Duodenal mucosa (tissue), 2 donors: ENCODE measurements at regions not wholly inside any gene's neighbourhood (a gene's known extent, or its start where the extent isn't known, plus 50 kb on each side); places are given as distances from the start of the nearest gene placed in this dataset.

Experiments used
- H3K27ac ChIP-seq: one replicate; pipeline ENCODE4 v1.7.0; 2013; ENCODE audit warnings: low read depth, low read length
- H3K27me3 ChIP-seq, 2 donors: one replicate each; pipeline ENCODE4 v1.7.0; 2013; ENCODE audit warnings: low read length in 2 of 2, control low read depth in 1 of 2; ENCODE audit not compliant: insufficient read depth in 2 of 2, control insufficient read depth in 1 of 2
- H3K36me3 ChIP-seq, 2 donors: one replicate each; pipeline ENCODE4 v1.7.0; 2013; ENCODE audit warnings: low read length in 2 of 2, control low read depth in 1 of 2; ENCODE audit not compliant: insufficient read depth in 2 of 2, control insufficient read depth in 1 of 2
- H3K4me1 ChIP-seq, 2 donors: one replicate each; pipeline ENCODE4 v1.7.0; 2013; ENCODE audit warnings: low read length in 2 of 2, control low read depth in 1 of 2; ENCODE audit not compliant: insufficient read depth in 2 of 2, control insufficient read depth in 1 of 2
- H3K4me3 ChIP-seq, 2 donors: one replicate each; pipeline ENCODE4 v1.7.0; 2013; ENCODE audit warnings: low read length in 2 of 2, low read depth in 1 of 2
- H3K9ac ChIP-seq, 2 donors: one replicate each; pipeline ENCODE4 v1.7.0; 2013; ENCODE audit warnings: low read length in 2 of 2, low read depth in 1 of 2
- H3K9me3 ChIP-seq, 2 donors: one replicate each; pipeline ENCODE4 v1.7.0; 2013; ENCODE audit warnings: low read length in 2 of 2, control low read depth in 1 of 2; ENCODE audit not compliant: control insufficient read depth in 1 of 2

GRCh38 chr20:10855778-10856177 is 182.0 kb upstream of the JAG1 start:
- Histone ChIP-seq H3K36me3 (no peaks in the 10 kb centered on the region), H3K27me3 (no peaks in the 10 kb centered on the region), H3K9me3 (no peaks in the 10 kb centered on the region), H3K4me1 (peaks cover 13 to 27% of the 10 kb centered on the region in 2 donors), H3K27ac (no peak overlapping the region), H3K9ac (no peak overlapping the region), H3K4me3 (no peak overlapping the region)

GRCh38 chr20:10856237-10857015 is 182.6 kb upstream of the JAG1 start:
- H3K4me3 ChIP-seq, result no peak overlapping the region
- H3K36me3 ChIP-seq, result no peaks in the 10 kb centered on the region
- no peak overlapping the region for H3K27ac ChIP-seq
- H3K4me1 ChIP-seq, result peaks cover 13 to 29% of the 10 kb centered on the region in 2 donors
- no peaks in the 10 kb centered on the region for H3K9me3 ChIP-seq
- H3K27me3 ChIP-seq, result no peaks in the 10 kb centered on the region
- no peak overlapping the region for H3K9ac ChIP-seq

- H3K36me3 ChIP-seq, result no peaks in the 10 kb centered on the region
- no peak overlapping the region for H3K4me3 ChIP-seq
- H3K9ac ChIP-seq, result no peak overlapping the region
- H3K27me3 ChIP-seq, result no peaks in the 10 kb centered on the region
- H3K9me3 ChIP-seq, result no peaks in the 10 kb centered on the region
- H3K4me1 ChIP-seq, result peaks cover 18 to 40% of the 10 kb centered on the region in 2 donors
- H3K27ac ChIP-seq, result peak overlapping the region; percentile 59
Measured at GRCh38 chr20:10857352-10858070, 183.7 kb upstream of the JAG1 start.

DNA sequence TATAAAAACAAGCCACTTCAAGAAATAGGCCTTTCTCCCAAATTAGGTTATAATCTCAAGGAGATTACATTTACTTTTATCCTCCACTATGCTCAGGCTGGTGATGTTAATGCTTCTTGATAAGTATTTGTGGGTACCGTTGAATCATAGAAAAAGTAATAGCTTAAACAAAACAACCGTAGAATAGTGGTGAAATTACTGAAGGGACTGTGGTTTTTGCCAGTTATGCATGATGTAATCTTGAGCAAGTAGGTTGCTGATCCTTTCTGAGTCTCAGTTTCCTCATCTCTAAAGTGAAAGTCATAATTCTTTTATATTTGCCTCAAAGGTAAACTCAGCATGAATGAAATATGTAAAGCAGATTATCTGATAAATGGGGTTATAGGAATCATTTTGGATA is 187.3 kb upstream of the JAG1 start:
- H3K27me3 ChIP-seq, result no peaks in the 10 kb centered on the region
- H3K27ac ChIP-seq, result no peak overlapping the region
- H3K4me3 ChIP-seq, result no peak overlapping the region
- no peaks in the 10 kb centered on the region for H3K9me3 ChIP-seq
- H3K9ac ChIP-seq, result no peak overlapping the region
- no peaks in the 10 kb centered on the region for H3K36me3 ChIP-seq
- H3K4me1 ChIP-seq, result peaks cover 44 to 64% of the 10 kb centered on the region in 2 donors

GRCh38 chr20:10861619-10862018 is 187.8 kb upstream of the JAG1 start:
- Histone ChIP-seq H3K9me3 (no peaks in the 10 kb centered on the region), H3K9ac (no peak overlapping the region), H3K4me1 (peaks cover 41 to 61% of the 10 kb centered on the region in 2 donors), H3K27me3 (no peaks in the 10 kb centered on the region), H3K27ac (no peak overlapping the region), H3K4me3 (no peak overlapping the region), H3K36me3 (no peaks in the 10 kb centered on the region)

- Histone ChIP-seq H3K36me3 (no peaks in the 10 kb centered on the region), H3K4me3 (peak overlapping the region; percentile 46 to 50), H3K9ac (no peak overlapping the region), H3K27me3 (no peaks in the 10 kb centered on the region), H3K27ac (no peak overlapping the region), H3K4me1 (peaks cover 31 to 50% of the 10 kb centered on the region in 2 donors), H3K9me3 (no peaks in the 10 kb centered on the region)
Measured at GRCh38 chr20:10863337-10864060, 189.7 kb upstream of the JAG1 start.

GRCh38 chr20:10864076-10864672 is 190.4 kb upstream of the JAG1 start:
- no peaks in the 10 kb centered on the region for H3K9me3 ChIP-seq
- no peaks in the 10 kb centered on the region for H3K36me3 ChIP-seq
- H3K27me3 ChIP-seq, result no peaks in the 10 kb centered on the region
- H3K9ac ChIP-seq, result peak overlapping the region; percentile 19 to 24
- H3K27ac ChIP-seq, result peak overlapping the region; percentile 53
- peak overlapping the region; percentile 46 to 50 for H3K4me3 ChIP-seq
- peaks cover 31 to 50% of the 10 kb centered on the region in 2 donors for H3K4me1 ChIP-seq

DNA sequence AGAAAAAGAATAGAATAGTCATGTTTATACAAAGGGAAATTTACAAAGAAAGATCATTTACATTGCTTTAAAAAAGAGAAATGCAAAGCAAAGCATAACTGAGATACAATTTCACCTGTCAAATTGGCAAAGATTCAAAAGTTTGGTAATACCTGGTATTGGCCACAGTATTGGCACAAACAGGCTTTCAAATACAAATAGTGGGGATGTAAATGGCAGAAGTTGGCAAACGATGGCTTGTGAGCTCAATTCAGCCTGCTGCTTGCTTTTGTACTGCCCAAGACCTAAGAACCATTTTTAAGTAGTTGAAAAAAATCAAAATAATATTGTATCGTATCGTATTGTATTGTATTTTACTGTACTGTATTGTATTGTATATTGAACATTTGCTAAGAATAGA is 194.5 kb upstream of the JAG1 start:
- H3K9me3 ChIP-seq, result no peaks in the 10 kb centered on the region
- H3K4me3 ChIP-seq, result no peak overlapping the region
- peaks cover 20 to 30% of the 10 kb centered on the region in 2 donors for H3K4me1 ChIP-seq
- no peaks in the 10 kb centered on the region for H3K27me3 ChIP-seq
- H3K36me3 ChIP-seq, result no peaks in the 10 kb centered on the region
- H3K9ac ChIP-seq, result no peak overlapping the region
- no peak overlapping the region for H3K27ac ChIP-seq

- Histone ChIP-seq H3K27ac (no peak overlapping the region), H3K36me3 (no peaks in the 10 kb centered on the region), H3K4me1 (peaks cover 0 to 4% of the 10 kb centered on the region in 2 donors), H3K4me3 (no peak overlapping the region), H3K27me3 (no peaks in the 10 kb centered on the region), H3K9ac (no peak overlapping the region), H3K9me3 (peaks cover 0 to 5% of the 10 kb centered on the region in 2 donors)
Measured at GRCh38 chr20:10873026-10873425, 199.2 kb upstream of the JAG1 start.
